Cardiac fibroblast (primary cell): ENCODE measurements at regions not wholly inside any gene's neighbourhood (a gene's known extent, or its start where the extent isn't known, plus 50 kb on each side); places are given as distances from the start of the nearest gene placed in this dataset.
A peak's percentile ranks its signal among the peaks of the same experiment; 100 is the strongest.

Experiments
- DNase-seq, 2 donors: peaks; one replicate each; pipeline versions ENCODE4 v3.0.0 to v3.0.0-alpha.2; 2010; ENCODE audit warnings: low read depth in 2 of 2
- H3K4me3 ChIP-seq, 2 donors: replicated peaks in 1 of 2; 1 replicate in 1 of 2; 2 replicates in 1 of 2; pipeline ENCODE4 v1.5.1; 2011; ENCODE audit warnings: low read depth in 2 of 2, low read length in 2 of 2, mild to moderate bottlenecking in 2 of 2, moderate library complexity in 1 of 2
- CTCF ChIP-seq: IDR thresholded peaks from one replicate; pipeline ENCODE4 v1.5.1; 2011; ENCODE audit warnings: low read depth, mild to moderate bottlenecking, low read length, inconsistent platforms

GRCh38 chr12:17592472-17592871, 497.5 kb downstream of the RERGL start:
- H3K4me3 ChIP-seq, result no peak overlapping the region
- no peak for DNase-seq
- no peak for TF ChIP-seq CTCF

- TF ChIP-seq CTCF, result no peak
- no peak overlapping the region for H3K4me3 ChIP-seq
- DNase-seq, result no peak
These were observed 498.9 kb downstream of the RERGL start for GRCh38 chr12:17591005-17591681.

- TF ChIP-seq CTCF, result peak; percentile 16
- DNase-seq, result peak in 1 of 2 donors; percentile 1
- H3K4me3 ChIP-seq, result no peak overlapping the region
These were observed 501.0 kb downstream of the RERGL start for GRCh38 chr12:17588968-17589367.

- H3K4me3 ChIP-seq, result no peak overlapping the region
- DNase-seq, result no peak
- TF ChIP-seq CTCF, result no peak
These were observed 510.6 kb downstream of the RERGL start for GRCh38 chr12:17579205-17580026.

- no peak overlapping the region for H3K4me3 ChIP-seq
- no peak for DNase-seq
- TF ChIP-seq CTCF, result no peak
These were observed 512.6 kb downstream of the RERGL start for GRCh38 chr12:17577405-17577804.

GRCh38 chr12:17572250-17572649, 517.7 kb downstream of the RERGL start:
- no peak for TF ChIP-seq CTCF

More at GRCh38 chr12:17572250-17572649, 517.7 kb downstream of the RERGL start:
- no peak overlapping the region for H3K4me3 ChIP-seq
- DNase-seq, result no peak
